K562 (cell line): ENCODE measurements at regions not wholly inside any gene's neighbourhood (a gene's known extent, or its start where the extent isn't known, plus 50 kb on each side); places are given as distances from the start of the nearest gene placed in this dataset.

Source experiments
- ATAC-seq: fragments of 200-7000 bp; cut with Tn5 transposase; 3 replicates; pipeline ENCODE4 v1.9.1; 2020; ENCODE audit warnings: moderate library complexity
- BruUV-seq: library from RNA; stranded (reverse); fragments of 400-500 nt; replicated peaks from 2 replicates; lab custom pipeline; 2021; lab: Mats Ljungman, UMichigan
- CTCF ChIA-PET: fragments of 300-600 bp; formaldehyde crosslinking; extraction: SDS; loops from one replicate; lab custom pipeline; 2021; ENCODE audit warnings: low intra/inter-chr PET ratio; lab: Yijun Ruan, JAX
- POLR2A ChIA-PET: fragments of 300-600, 350-650 bp; sonication (Branson Sonifier 250); formaldehyde crosslinking; extraction: SDS; loops from one replicate; lab custom pipeline; 2021; ENCODE audit warnings: antibody characterized with exemption, inconsistent platforms; lab: Yijun Ruan, JAX
- DNase-seq, 4 experiments: peaks; one replicate each; pipeline versions ENCODE4 v3.0.0 to v3.0.0-alpha.2; 2011 to 2018; ENCODE audit warnings: low spot score in 3 of 4, mixed read lengths in 3 of 4; ENCODE audit errors: extremely low read depth in 1 of 4
- FAIRE-seq: peaks from 2 replicates; lab custom pipeline; 2011; peaks lifted over from hg19 to GRCh38; lab: Jason Lieb, UNC
- H2AFZ ChIP-seq: 2 replicates; pipeline ENCODE4 v1.6.0; 2011; ENCODE audit warnings: low read depth, low read length, control low read depth, inconsistent platforms
- H3K27ac ChIP-seq: fragments of 200-600 bp; 3 replicates; pipeline ENCODE4 v1.8.0; 2011; ENCODE audit warnings: low read depth, mild to moderate bottlenecking, control low read depth, inconsistent platforms, low read length, moderate library complexity, mixed read lengths; ENCODE audit errors: extremely low read depth
- H3K27me3 ChIP-seq, 2 experiments: fragments of 300-600 bp in 1 of 2; 2 replicates in 1 of 2; 3 replicates in 1 of 2; pipeline versions ENCODE4 v1.6.0 to v1.8.0; 2011; ENCODE audit warnings: inconsistent platforms in 2 of 2, low read length in 2 of 2, mild to moderate bottlenecking in 1 of 2, mixed read lengths in 1 of 2, moderate library complexity in 1 of 2; ENCODE audit not compliant: control insufficient read depth in 2 of 2, insufficient read depth in 2 of 2
- H3K36me3 ChIP-seq: fragments of 300-600 bp; 3 replicates; pipeline ENCODE4 v1.8.0; 2011; ENCODE audit warnings: mild to moderate bottlenecking, low read length, inconsistent platforms; ENCODE audit not compliant: control insufficient read depth, insufficient read depth
- H3K4me1 ChIP-seq, 2 experiments: fragments of 200-600 bp in 1 of 2; replicated peaks in 1 of 2; 2 replicates in 1 of 2; 3 replicates in 1 of 2; pipeline versions ENCODE4 v1.5.1 to v1.8.0; 2011; ENCODE audit warnings: inconsistent platforms in 2 of 2, low read length in 2 of 2, mild to moderate bottlenecking in 1 of 2, mixed read lengths in 1 of 2, moderate library complexity in 1 of 2; ENCODE audit not compliant: control insufficient read depth in 2 of 2, insufficient read depth in 2 of 2
- H3K4me2 ChIP-seq: 2 replicates; pipeline ENCODE4 v1.6.1; 2011; ENCODE audit warnings: low read length, control low read depth, inconsistent platforms, mixed read lengths; ENCODE audit not compliant: insufficient read depth
- H3K4me3 ChIP-seq: fragments of 200-600 bp; sonication (generic), shearing (Covaris generic); 2 replicates; pipeline ENCODE4 v1.5.1; 2016; ENCODE audit warnings: control low read depth, inconsistent platforms
- H3K79me2 ChIP-seq: fragments of 200-600 bp; 3 replicates; pipeline ENCODE4 v1.8.0; 2011; ENCODE audit warnings: low read length, inconsistent platforms; ENCODE audit not compliant: control insufficient read depth, insufficient read depth
- H3K9ac ChIP-seq, 2 experiments: 2 replicates each; pipeline versions ENCODE4 v1.6.0 to v1.6.1; 2011; ENCODE audit warnings: low read depth in 2 of 2, low read length in 2 of 2, control low read depth in 1 of 2, inconsistent platforms in 1 of 2, mild to moderate bottlenecking in 1 of 2, mixed read lengths in 1 of 2; ENCODE audit not compliant: insufficient read depth in 1 of 2
- H3K9me1 ChIP-seq: one replicate; pipeline ENCODE4 v1.6.0; 2011; ENCODE audit warnings: inconsistent platforms, mild to moderate bottlenecking, low read length, moderate library complexity; ENCODE audit not compliant: control insufficient read depth, insufficient read depth
- H3K9me3 ChIP-seq: replicated peaks from 2 replicates; pipeline ENCODE4 v1.5.1; 2011; ENCODE audit warnings: low read depth, low read length, inconsistent platforms; ENCODE audit not compliant: control insufficient read depth, insufficient read depth
- H4K20me1 ChIP-seq: replicated peaks from 2 replicates; pipeline ENCODE4 v1.6.1; 2011; ENCODE audit warnings: low read length, inconsistent platforms, mixed read lengths; ENCODE audit not compliant: control insufficient read depth, insufficient read depth
- FOSL1 ChIP-seq: fragments of 200-800 bp; sonication (Bioruptor generic); conservative IDR thresholded peaks from 2 replicates; pipeline ENCODE4 v1.6.1; 2016; ENCODE audit warnings: missing genetic modification characterization, missing compliant biosample characterization
- FOXJ2 ChIP-seq: fragments of 200-800 bp; sonication (Bioruptor generic); IDR thresholded peaks from 2 replicates; pipeline ENCODE4 v1.6.1; 2016; ENCODE audit warnings: missing genetic modification characterization, missing compliant biosample characterization
- FOXP4 ChIP-seq: sonication (generic); formaldehyde crosslinking; IDR thresholded peaks from 2 replicates; pipeline ENCODE4 v1.8.0; 2022; ENCODE audit warnings: mild to moderate bottlenecking, missing genetic modification reagents, borderline replicate concordance
- MCM2 ChIP-seq: fragments of 450-650 bp; IDR thresholded peaks from 2 replicates; pipeline ENCODE4 v1.6.1; 2017; ENCODE audit warnings: low read depth, mild to moderate bottlenecking
- TAF1 ChIP-seq: IDR thresholded peaks from 2 replicates; pipeline ENCODE4 v1.6.1; 2011; ENCODE audit warnings: mild to moderate bottlenecking, low read length, moderate library complexity; ENCODE audit not compliant: insufficient read depth, control insufficient read depth, severe bottlenecking; ENCODE audit errors: extremely low read depth
- TGIF2 ChIP-seq: sonication (generic); formaldehyde crosslinking; IDR thresholded peaks from 2 replicates; pipeline ENCODE4 v1.8.1; 2022; ENCODE audit warnings: mild to moderate bottlenecking, missing genetic modification reagents, moderate library complexity
- TSHZ1 ChIP-seq: fragments of 250-450 bp; sonication (Bioruptor Pico); IDR thresholded peaks from 2 replicates; pipeline ENCODE4 v1.4.0; 2020; ENCODE audit warnings: mild to moderate bottlenecking, moderate library complexity
- ZBTB17 ChIP-seq: fragments of 450-650 bp; formaldehyde crosslinking; IDR thresholded peaks from 2 replicates; pipeline ENCODE4 v1.4.0; 2020; ENCODE audit warnings: mild to moderate bottlenecking
- ZC3H11A ChIP-seq: IDR thresholded peaks from 2 replicates; pipeline ENCODE4 v1.6.1; 2012; ENCODE audit warnings: low read depth, low read length, improper control_type of control experiment
- ZKSCAN1 ChIP-seq: fragments of 150-350 bp; IDR thresholded peaks from 2 replicates; pipeline ENCODE4 v1.6.1; 2016; ENCODE audit warnings: low read depth, low read length
- ZNF263 ChIP-seq: sonication (generic); formaldehyde crosslinking; IDR thresholded peaks from 2 replicates; pipeline ENCODE4 v1.8.0; 2022; ENCODE audit warnings: mild to moderate bottlenecking, missing genetic modification reagents, borderline replicate concordance
- ZNF57 ChIP-seq: fragments of 450-650 bp; formaldehyde crosslinking; IDR thresholded peaks from 2 replicates; pipeline ENCODE4 v1.4.0; 2020; ENCODE audit warnings: mild to moderate bottlenecking, moderate library complexity
- ZNF830 ChIP-seq: fragments of 250-450 bp; sonication (Bioruptor Pico); IDR thresholded peaks from 2 replicates; pipeline ENCODE4 v1.5.0; 2021; ENCODE audit warnings: mild to moderate bottlenecking
- WGBS: fragments of 100-300 bp; shearing (Covaris generic); methylation state at CpG from one replicate; pipeline ENCODE4 v1.1.6; 2016; ENCODE audit warnings: low coverage, mixed read lengths; ENCODE audit not compliant: insufficient coverage; ENCODE audit errors: missing lambda C conversion rate; 5-methylcytosine and 5-hydroxymethylcytosine counted together
- in situ Hi-C: fragments of 300-500 bp; cut with MboI; formaldehyde crosslinking; loops from 4 replicates; pipeline ENCODE4 v1.15.0; 2018; ENCODE audit warnings: inconsistent platforms, mixed read lengths
- intact Hi-C: fragments of 100-400 bp; cut with micrococcal nuclease; formaldehyde crosslinking; loops from 2 replicates; pipeline ENCODE4 v1.14.2; 2022

- no peak for FAIRE-seq
- no peak overlapping the region for H3K4me2 ChIP-seq
- TF ChIP-seq ZNF57 (CRISPR knock-in tag) (no peak), FOSL1 (tag) (no peak), ZC3H11A (no peak), FOXJ2 (tag) (no peak), ZBTB17 (no peak), ZKSCAN1 (no peak), TGIF2 (no peak), TAF1 (no peak), TSHZ1 (CRISPR knock-in tag) (no peak), MCM2 (no peak), ZNF263 (no peak), FOXP4 (CRISPR knock-in tag) (no peak), ZNF830 (CRISPR knock-in tag) (no peak)
Observed at GRCh38 chr18:10297086-10297485, 157.3 kb upstream of the APCDD1 start.

More at GRCh38 chr18:10297086-10297485, 157.3 kb upstream of the APCDD1 start:
- no peaks in the 10 kb centered on the region for H3K36me3 ChIP-seq
- ChIA-PET POLR2A (interaction anchor here (0.7 kb wide), 1 partner anchor 38 kb away, joined by 3 read pairs; no protein-coding TSS in a partner anchor), CTCF (interaction anchor here (0.6 kb wide), 1 partner anchor 1987 kb away, joined by 3 read pairs; no protein-coding TSS in a partner anchor)
- H2AFZ ChIP-seq: no peak overlapping the region
- DNase-seq (no peak), ATAC-seq (no peak)
- no peaks in the 10 kb centered on the region for H3K4me1 ChIP-seq
- no peaks in the 10 kb centered on the region for H3K79me2 ChIP-seq
- BruUV-seq: no TSS peak
- in situ Hi-C loops: no loop called here
- no peaks in the 10 kb centered on the region for H3K9me1 ChIP-seq
- H3K27ac ChIP-seq: no peak overlapping the region
- intact Hi-C loops: no loop called here
- H4K20me1 ChIP-seq: no peaks in the 10 kb centered on the region
- H3K9ac ChIP-seq: no peak overlapping the region
- peaks cover 11 to 55% of the 10 kb centered on the region in 2 experiments; a peak in 4 of 5 replicates for H3K27me3 ChIP-seq
- no peaks in the 10 kb centered on the region for H3K9me3 ChIP-seq
- 3% methylated on average over 9 of the region's 9 CpGs for WGBS
- H3K4me3 ChIP-seq: no peak overlapping the region
